Peyer's patch (tissue), 4 donors: ENCODE measurements at regions not wholly inside any gene's neighbourhood (a gene's known extent, or its start where the extent isn't known, plus 50 kb on each side); places are given as distances from the start of the nearest gene placed in this dataset.
A peak's percentile ranks its signal among the peaks of the same experiment; 100 is the strongest.

Source experiments
- DNase-seq, 3 donors: peaks; one replicate each; pipeline ENCODE4 v3.0.0-alpha.2; 2017 to 2019
- H3K27ac ChIP-seq, 4 donors: fragments of 200-600 bp; sonication (generic); one replicate each; pipeline ENCODE4 v1.5.1; 2016 to 2019
- H3K27me3 ChIP-seq, 2 donors: fragments of 200-600 bp; sonication (generic); one replicate each; pipeline ENCODE4 v1.5.1; 2019
- H3K36me3 ChIP-seq, 3 donors: fragments of 200-600 bp; sonication (generic); one replicate each; pipeline ENCODE4 v1.5.1; 2016 to 2019
- H3K4me1 ChIP-seq, 4 donors: fragments of 200-600 bp; sonication (generic); one replicate each; pipeline ENCODE4 v1.5.1; 2016 to 2019
- H3K4me3 ChIP-seq, 4 donors: fragments of 200-600 bp; sonication (generic); 1 replicate in 3 of 4; 2 replicates in 1 of 4; pipeline ENCODE4 v1.5.1; 2016 to 2019; ENCODE audit warnings: mild to moderate bottlenecking in 1 of 4
- H3K9me3 ChIP-seq, 4 donors: fragments of 200-600 bp; sonication (generic); one replicate each; pipeline ENCODE4 v1.5.1; 2016 to 2019; ENCODE audit warnings: mild to moderate bottlenecking in 1 of 4
- CTCF ChIP-seq, 6 experiments: fragments of 450-650 bp in 4 of 6; fragments of 200-600 bp in 2 of 6; sonication (generic) in 1 of 6; IDR thresholded peaks; one replicate each; pipeline ENCODE4 v1.5.1; 2017 to 2019; ENCODE audit warnings: antibody characterized with exemption in 6 of 6, mild to moderate bottlenecking in 3 of 6, moderate library complexity in 1 of 6
- POLR2A ChIP-seq, 2 donors: fragments of 450-650 bp; IDR thresholded peaks; one replicate each; pipeline ENCODE4 v1.5.1; 2017; ENCODE audit warnings: antibody characterized with exemption in 2 of 2, mild to moderate bottlenecking in 2 of 2, moderate library complexity in 2 of 2

GRCh38 chr5:74251141-74252035 lies 389.1 kb downstream of the ENC1 start:
- H3K36me3 ChIP-seq: no peaks in the 10 kb centered on the region
- no peak overlapping the region for H3K4me3 ChIP-seq
- no peak for DNase-seq
- TF ChIP-seq POLR2A (IDR thresholded peaks at IDR 0.05) (no peak), CTCF (IDR thresholded peaks at IDR 0.05) (no peak)
- H3K4me1 ChIP-seq: no peaks in the 10 kb centered on the region
- H3K27ac ChIP-seq: peak overlapping the region in 3 of 4 donors; percentile 44 to 64 (median 62)
- no peaks in the 10 kb centered on the region for H3K27me3 ChIP-seq
- H3K9me3 ChIP-seq: no peaks in the 10 kb centered on the region

GRCh38 chr5:74250304-74251102 lies 390.0 kb downstream of the ENC1 start:
- no peak for TF ChIP-seq CTCF (IDR thresholded peaks at IDR 0.05)
- TF ChIP-seq POLR2A (IDR thresholded peaks at IDR 0.05): no peak
- H3K4me3 ChIP-seq: no peak overlapping the region
- DNase-seq: no peak
- no peaks in the 10 kb centered on the region for H3K9me3 ChIP-seq
- H3K27me3 ChIP-seq: no peaks in the 10 kb centered on the region
- no peaks in the 10 kb centered on the region for H3K36me3 ChIP-seq
- no peaks in the 10 kb centered on the region for H3K4me1 ChIP-seq
- H3K27ac ChIP-seq: peak overlapping the region in 3 of 4 donors; percentile 44 to 64 (median 62)

GRCh38 chr5:74248576-74248975 lies 392.0 kb downstream of the ENC1 start:
- Histone ChIP-seq H3K36me3 (no peaks in the 10 kb centered on the region), H3K27me3 (no peaks in the 10 kb centered on the region), H3K4me3 (no peak overlapping the region), H3K4me1 (no peaks in the 10 kb centered on the region), H3K9me3 (no peaks in the 10 kb centered on the region), H3K27ac (no peak overlapping the region)
- DNase-seq: no peak
- TF ChIP-seq POLR2A (IDR thresholded peaks at IDR 0.05) (no peak), CTCF (IDR thresholded peaks at IDR 0.05) (no peak)

GRCh38 chr5:74244406-74244805 lies 396.1 kb downstream of the ENC1 start:
- H3K27ac ChIP-seq: no peak overlapping the region
- no peaks in the 10 kb centered on the region for H3K36me3 ChIP-seq
- DNase-seq: no peak
- no peaks in the 10 kb centered on the region for H3K9me3 ChIP-seq
- no peak overlapping the region for H3K4me3 ChIP-seq
- no peaks in the 10 kb centered on the region for H3K4me1 ChIP-seq
- no peak for TF ChIP-seq POLR2A (IDR thresholded peaks at IDR 0.05)
- TF ChIP-seq CTCF (IDR thresholded peaks at IDR 0.05): no peak
- H3K27me3 ChIP-seq: no peaks in the 10 kb centered on the region

GRCh38 chr5:74243634-74244033 lies 396.9 kb downstream of the ENC1 start:
- Histone ChIP-seq H3K27ac (no peak overlapping the region), H3K27me3 (no peaks in the 10 kb centered on the region), H3K4me3 (no peak overlapping the region), H3K36me3 (no peaks in the 10 kb centered on the region), H3K4me1 (no peaks in the 10 kb centered on the region), H3K9me3 (no peaks in the 10 kb centered on the region)
- TF ChIP-seq POLR2A (IDR thresholded peaks at IDR 0.05) (no peak), CTCF (IDR thresholded peaks at IDR 0.05) (no peak)
- DNase-seq: no peak
